HG03025 (cell line): ENCODE measurements at regions not wholly inside any gene's neighbourhood (a gene's known extent, or its start where the extent isn't known, plus 50 kb on each side); places are given as distances from the start of the nearest gene placed in this dataset.
"Not testable (repeated sequence)": the region's sequence is repeated elsewhere in the genome, so short reads cannot be mapped to it uniquely, and the experiment has no call there.

ENCODE experiments used
- ATAC-seq: cut with Tn5 transposase; IDR thresholded peaks from one replicate; pipeline ENCODE4 v1.9.1; 2021; ENCODE audit warnings: mild to moderate bottlenecking, moderate library complexity; ENCODE audit not compliant: unreplicated experiment, low FRiP score

GRCh38 chr7:153954477-153954876 lies 97.7 kb upstream of the DPP6 start:
- no peak for ATAC-seq

GRCh38 chr7:153957677-153958076 lies 94.5 kb upstream of the DPP6 start:
- not testable (repeated sequence) for ATAC-seq

GRCh38 chr7:153958381-153958780 lies 93.8 kb upstream of the DPP6 start:
- not testable (repeated sequence) for ATAC-seq

- not testable (repeated sequence) for ATAC-seq
These were observed 93.4 kb upstream of the DPP6 start for GRCh38 chr7:153958789-153959188.

GRCh38 chr7:153964481-153965112 lies 87.6 kb upstream of the DPP6 start:
- ATAC-seq = not testable (repeated sequence)

- ATAC-seq = not testable (repeated sequence)
These were observed 83.2 kb upstream of the DPP6 start for GRCh38 chr7:153969016-153969415.

GRCh38 chr7:153974603-153975002 lies 77.6 kb upstream of the DPP6 start:
- not testable (repeated sequence) for ATAC-seq

- not testable (repeated sequence) for ATAC-seq
These were observed 75.5 kb upstream of the DPP6 start for GRCh38 chr7:153976745-153977144.

- not testable (repeated sequence) for ATAC-seq
These were observed 69.0 kb upstream of the DPP6 start for GRCh38 chr7:153983186-153983585.

- not testable (repeated sequence) for ATAC-seq
These were observed 63.1 kb upstream of the DPP6 start for GRCh38 chr7:153989066-153989627.

- not testable (repeated sequence) for ATAC-seq
These were observed 62.3 kb upstream of the DPP6 start for GRCh38 chr7:153989742-153990425.

- ATAC-seq = not testable (repeated sequence)
These were observed 60.7 kb upstream of the DPP6 start for GRCh38 chr7:153991471-153991870.

GRCh38 chr7:153993402-153993801 lies 58.8 kb upstream of the DPP6 start:
- ATAC-seq = not testable (repeated sequence)

- not testable (repeated sequence) for ATAC-seq
These were observed 53.3 kb upstream of the DPP6 start for GRCh38 chr7:153998896-153999295.
